MG63 (cell line): ENCODE measurements at regions not wholly inside any gene's neighbourhood (a gene's known extent, or its start where the extent isn't known, plus 50 kb on each side); places are given as distances from the start of the nearest gene placed in this dataset.

Experiments used
- DNase-seq: peaks from one replicate; pipeline ENCODE4 v3.0.0-alpha.2; 2020
- H3K27me3 ChIP-seq: fragments of 250-450 bp; sonication (Bioruptor Pico); 2 replicates; pipeline ENCODE4 v1.5.1; 2020; ENCODE audit warnings: mild to moderate bottlenecking, moderate library complexity
- H3K36me3 ChIP-seq: fragments of 250-450 bp; sonication (Bioruptor Pico); 2 replicates; pipeline ENCODE4 v1.5.1; 2020; ENCODE audit warnings: mild to moderate bottlenecking, moderate library complexity
- H3K4me3 ChIP-seq: fragments of 250-450 bp; sonication (Bioruptor Pico); 2 replicates; pipeline ENCODE4 v1.5.1; 2020; ENCODE audit warnings: mild to moderate bottlenecking, moderate library complexity
- H3K9me3 ChIP-seq: fragments of 250-450 bp; sonication (Bioruptor Pico); 2 replicates; pipeline ENCODE4 v1.5.1; 2020; ENCODE audit warnings: mild to moderate bottlenecking, moderate library complexity

GRCh38 chr13:111947026-111947810 lies 119.7 kb upstream of the SOX1 start:
- Histone ChIP-seq H3K9me3 (no peaks in the 10 kb centered on the region), H3K36me3 (no peaks in the 10 kb centered on the region), H3K4me3 (no peak overlapping the region), H3K27me3 (peaks cover 3% of the 10 kb centered on the region; the same call in 1 of the 2 replicates)
- DNase-seq: no peak

- no peaks in the 10 kb centered on the region for H3K9me3 ChIP-seq
- DNase-seq: no peak
Measured at GRCh38 chr13:111947876-111948275, 119.1 kb upstream of the SOX1 start.

GRCh38 chr13:111948281-111948680 lies 118.7 kb upstream of the SOX1 start:
- Histone ChIP-seq H3K4me3 (no peak overlapping the region), H3K9me3 (no peaks in the 10 kb centered on the region), H3K36me3 (no peaks in the 10 kb centered on the region), H3K27me3 (peaks cover 3% of the 10 kb centered on the region; the same call in 1 of the 2 replicates)
- DNase-seq: no peak

More at GRCh38 chr13:111947876-111948275, 119.1 kb upstream of the SOX1 start:
- H3K36me3 ChIP-seq: no peaks in the 10 kb centered on the region
- H3K4me3 ChIP-seq: no peak overlapping the region
- peaks cover 3% of the 10 kb centered on the region; the same call in 1 of the 2 replicates for H3K27me3 ChIP-seq

GRCh38 chr13:111948811-111949210 lies 118.1 kb upstream of the SOX1 start:
- no peak for DNase-seq
- no peaks in the 10 kb centered on the region for H3K36me3 ChIP-seq
- peaks cover 3% of the 10 kb centered on the region; the same call in 1 of the 2 replicates for H3K27me3 ChIP-seq
- no peak overlapping the region for H3K4me3 ChIP-seq
- no peaks in the 10 kb centered on the region for H3K9me3 ChIP-seq

DNA sequence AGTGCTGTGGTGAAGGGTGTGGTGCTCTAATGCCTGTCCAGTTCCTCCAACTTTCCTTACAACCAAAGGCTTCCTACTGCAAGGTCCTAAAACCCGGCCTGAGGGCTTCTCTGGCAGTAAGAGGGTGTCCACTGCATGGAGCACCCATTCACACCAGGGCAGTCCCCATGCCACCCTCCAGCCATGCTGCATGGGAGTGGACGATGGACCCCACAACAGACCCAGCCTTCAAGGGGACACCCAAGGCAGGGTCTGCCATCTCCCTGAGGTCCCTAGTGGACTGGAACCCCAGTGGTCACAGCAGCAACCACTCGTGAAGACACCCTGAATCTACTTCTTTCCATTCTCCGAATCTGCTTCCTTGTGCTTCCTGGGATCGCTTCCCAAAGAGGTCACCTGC lies 117.6 kb upstream of the SOX1 start:
- no peaks in the 10 kb centered on the region for H3K36me3 ChIP-seq
- no peaks in the 10 kb centered on the region for H3K9me3 ChIP-seq
- peaks cover 3% of the 10 kb centered on the region; the same call in 1 of the 2 replicates for H3K27me3 ChIP-seq
- DNase-seq: no peak
- no peak overlapping the region for H3K4me3 ChIP-seq

DNA sequence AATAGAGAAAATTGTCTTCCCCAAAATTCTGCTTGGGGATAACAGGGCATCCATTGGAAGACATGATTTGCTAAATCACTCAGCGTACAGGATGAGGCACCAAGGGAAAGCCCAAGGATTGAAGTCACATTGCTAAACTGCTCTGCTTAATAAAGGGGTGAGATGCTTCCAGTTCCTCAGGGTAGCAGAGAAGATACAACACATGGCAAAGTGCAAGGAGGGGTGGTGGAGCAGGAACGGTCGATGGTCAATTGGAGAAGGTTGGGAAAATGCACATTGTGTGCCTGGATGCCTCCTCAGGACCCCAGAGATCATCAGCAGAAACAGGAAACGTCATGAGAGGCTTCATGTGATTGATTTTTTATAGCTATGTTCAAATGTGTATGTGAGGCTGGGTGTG lies 116.3 kb upstream of the SOX1 start:
- no peak for DNase-seq
- Histone ChIP-seq H3K36me3 (no peaks in the 10 kb centered on the region), H3K4me3 (no peak overlapping the region), H3K27me3 (peaks cover 3% of the 10 kb centered on the region; the same call in 1 of the 2 replicates), H3K9me3 (no peaks in the 10 kb centered on the region)

- H3K4me3 ChIP-seq: no peak overlapping the region
- no peaks in the 10 kb centered on the region for H3K9me3 ChIP-seq
- H3K27me3 ChIP-seq: peaks cover 2% of the 10 kb centered on the region; the same call in 1 of the 2 replicates
- H3K36me3 ChIP-seq: no peaks in the 10 kb centered on the region
- no peak for DNase-seq
Measured at GRCh38 chr13:111952032-111952431, 114.9 kb upstream of the SOX1 start.

GRCh38 chr13:111952814-111953213 lies 114.1 kb upstream of the SOX1 start:
- Histone ChIP-seq H3K27me3 (no peaks in the 10 kb centered on the region; the same call in 1 of the 2 replicates), H3K4me3 (no peak overlapping the region), H3K9me3 (no peaks in the 10 kb centered on the region), H3K36me3 (no peaks in the 10 kb centered on the region)
- DNase-seq: no peak

DNA sequence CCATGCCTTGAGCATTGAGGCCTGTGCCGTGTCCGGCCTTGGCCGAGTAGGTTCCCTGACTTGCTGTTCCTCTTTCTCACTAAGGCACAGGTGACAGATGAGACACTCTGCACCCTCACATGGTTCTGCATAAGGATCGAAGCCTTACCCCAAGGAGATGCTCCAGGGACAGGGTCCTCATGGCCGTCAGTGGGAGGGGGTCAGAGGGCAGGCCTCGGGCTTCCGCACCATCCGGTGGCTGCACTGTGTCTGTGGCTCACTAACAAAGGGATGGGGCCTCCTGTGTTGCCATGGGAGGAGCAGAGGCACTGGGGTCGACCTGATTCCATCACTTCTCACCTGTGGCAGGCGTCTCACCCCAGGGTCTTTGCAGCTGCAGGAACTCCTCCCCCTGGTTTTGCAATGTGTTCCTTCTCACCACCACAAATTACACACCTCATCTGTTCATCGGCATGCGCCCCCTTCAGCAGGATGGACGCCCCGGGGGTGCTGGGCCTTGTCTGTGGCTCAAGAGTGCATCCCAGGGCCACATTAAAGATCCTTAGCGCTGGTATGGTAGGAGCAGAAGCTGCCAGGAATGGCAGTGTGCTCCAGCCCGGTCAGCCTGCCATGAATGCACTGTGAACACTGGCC lies 113.3 kb upstream of the SOX1 start:
- Histone ChIP-seq H3K4me3 (no peak overlapping the region), H3K9me3 (no peaks in the 10 kb centered on the region), H3K27me3 (no peaks in the 10 kb centered on the region; the same call in 1 of the 2 replicates), H3K36me3 (no peaks in the 10 kb centered on the region)
- DNase-seq: no peak

DNA sequence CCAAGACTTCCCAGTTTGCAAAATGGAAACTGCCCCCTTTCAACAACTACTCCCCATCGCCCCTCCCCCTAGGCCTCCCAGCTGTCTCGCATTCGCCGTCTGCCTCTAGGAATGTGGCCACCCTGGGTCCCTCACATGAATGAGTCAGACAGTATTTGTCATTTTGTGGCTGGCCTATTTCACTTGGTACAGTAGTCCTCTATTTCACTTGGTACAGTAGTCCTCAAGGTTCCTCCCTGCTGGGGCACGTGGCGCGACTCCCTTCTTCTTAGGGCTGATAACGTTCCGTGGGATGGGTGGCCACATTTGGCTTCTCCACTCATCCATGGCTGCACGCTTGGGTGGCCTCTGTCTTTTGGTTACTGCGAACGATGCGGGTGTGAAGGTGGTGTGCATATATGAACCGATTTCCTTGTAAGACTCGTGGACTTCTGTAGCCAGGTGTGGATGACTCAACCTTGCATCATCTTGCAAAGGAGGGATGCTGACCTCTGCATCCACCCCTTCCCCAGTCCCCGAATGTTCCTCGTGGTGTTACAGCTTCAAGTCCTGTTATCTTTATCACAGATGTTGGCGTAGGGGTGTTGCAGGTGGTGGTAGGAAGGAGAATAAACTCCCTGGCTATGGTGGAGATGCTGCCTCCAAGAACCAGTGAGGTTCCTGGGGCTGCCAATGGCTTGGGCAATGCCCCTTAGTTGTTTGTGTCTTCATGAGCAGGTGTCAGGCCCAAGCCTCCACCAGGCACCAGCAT lies 112.1 kb upstream of the SOX1 start:
- Histone ChIP-seq H3K36me3 (no peaks in the 10 kb centered on the region), H3K27me3 (no peaks in the 10 kb centered on the region; the same call in 1 of the 2 replicates), H3K9me3 (no peaks in the 10 kb centered on the region), H3K4me3 (no peak overlapping the region)
- DNase-seq: no peak

DNA sequence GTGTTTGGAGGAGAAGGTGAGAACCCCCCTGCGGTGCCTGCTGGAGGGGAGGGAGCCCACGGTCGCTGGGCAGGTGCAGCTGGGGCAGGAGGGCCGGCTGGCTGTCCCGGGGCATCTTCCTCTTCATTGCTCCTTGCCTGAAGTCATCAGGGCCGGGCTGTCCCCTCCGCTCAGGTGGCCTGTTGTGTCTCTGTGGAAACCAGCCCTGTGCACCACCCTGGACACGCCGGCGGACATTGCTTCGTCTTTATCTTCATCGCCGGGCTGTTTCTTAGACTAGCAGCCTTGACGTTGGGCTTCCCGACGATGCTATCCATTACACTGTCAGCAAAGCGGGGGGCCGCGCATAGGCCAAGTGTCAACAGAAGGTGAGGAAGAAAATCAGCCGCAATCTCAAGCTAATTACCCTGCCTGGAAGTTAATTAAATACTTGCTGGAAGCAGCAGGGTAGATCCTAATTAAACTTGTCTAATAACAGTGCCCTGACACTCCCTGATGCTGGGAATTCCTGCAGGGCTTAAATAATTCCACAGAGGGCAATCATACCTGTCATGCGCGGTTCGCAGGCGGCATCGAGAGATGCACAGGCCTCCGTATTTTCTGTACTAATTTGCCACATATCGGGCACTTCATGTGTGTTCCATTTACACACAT lies 111.4 kb upstream of the SOX1 start:
- no peaks in the 10 kb centered on the region for H3K36me3 ChIP-seq
- no peak overlapping the region for H3K4me3 ChIP-seq
- no peak for DNase-seq
- no peaks in the 10 kb centered on the region; the same call in 1 of the 2 replicates for H3K27me3 ChIP-seq
- H3K9me3 ChIP-seq: no peaks in the 10 kb centered on the region

DNA sequence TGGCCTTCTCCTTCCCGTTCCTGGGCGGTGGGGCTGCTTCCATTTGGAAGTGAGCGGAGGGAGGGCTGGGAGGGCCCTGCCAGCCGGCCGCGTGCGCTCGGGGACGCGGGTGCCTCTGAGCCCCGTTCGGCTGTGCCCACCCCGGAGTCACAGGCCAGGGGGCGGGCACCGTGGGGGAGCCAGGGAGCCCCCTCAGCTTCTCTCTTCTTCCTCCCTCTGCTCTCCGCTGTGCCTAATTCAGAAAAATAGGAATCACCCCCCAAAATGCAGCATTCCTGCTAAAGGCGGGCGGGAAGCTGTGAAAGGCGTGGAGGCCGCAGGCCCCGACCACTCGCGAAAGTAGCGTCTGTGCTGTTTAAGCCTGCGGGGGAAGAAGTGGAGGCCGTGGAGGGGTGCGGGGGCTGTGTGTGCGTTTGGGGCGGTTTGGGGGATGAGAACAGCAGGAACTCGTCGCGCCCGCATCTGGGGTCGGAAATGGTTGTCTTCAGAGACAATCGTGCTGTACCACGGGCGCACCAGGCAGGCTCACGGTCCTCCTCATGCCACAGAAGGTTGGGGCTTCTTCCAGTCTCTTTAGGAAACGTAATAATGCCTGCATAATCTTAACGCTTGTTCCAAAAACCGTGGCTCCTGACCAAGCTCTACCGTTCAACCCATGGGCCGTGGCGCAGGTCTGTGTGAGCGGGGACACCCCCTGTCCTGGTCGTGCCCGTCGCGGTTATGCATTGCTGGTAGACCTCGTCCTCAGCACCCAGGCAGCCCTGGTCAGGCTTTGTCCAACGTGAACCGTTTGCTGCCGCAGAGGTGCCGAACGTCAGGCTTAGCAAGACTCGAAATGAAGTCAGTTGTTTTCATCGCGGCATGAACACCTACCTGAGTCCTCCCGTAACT lies 110.4 kb upstream of the SOX1 start:
- no peaks in the 10 kb centered on the region; the same call in 1 of the 2 replicates for H3K27me3 ChIP-seq

DNA sequence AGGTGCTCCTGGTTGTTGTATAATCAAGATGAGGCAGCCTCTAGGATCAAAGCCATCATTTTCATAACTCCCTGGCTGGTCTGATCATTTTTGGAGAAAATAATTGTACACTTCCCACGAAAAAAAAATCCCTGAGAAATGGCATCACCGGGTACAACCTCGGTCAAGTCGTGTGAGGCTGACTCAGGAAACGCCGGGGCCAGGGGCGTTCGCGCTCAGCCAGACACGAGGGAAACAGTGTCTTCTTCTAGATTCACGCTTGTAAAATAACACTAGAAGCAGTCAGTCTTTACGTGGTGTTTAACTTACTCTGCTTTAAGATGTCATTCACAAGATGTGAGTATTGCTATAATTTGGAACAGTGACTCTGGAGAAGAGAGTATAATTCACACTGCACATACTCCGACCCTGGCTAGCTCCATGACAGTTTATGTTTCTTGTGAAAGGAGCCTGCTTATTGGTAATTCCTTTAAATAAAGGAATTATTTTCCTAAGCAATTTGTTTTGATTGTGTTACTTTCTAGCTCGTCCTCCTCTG lies 109.0 kb upstream of the SOX1 start:
- H3K27me3 ChIP-seq: no peaks in the 10 kb centered on the region; the same call in 1 of the 2 replicates
- no peaks in the 10 kb centered on the region for H3K36me3 ChIP-seq
- no peaks in the 10 kb centered on the region for H3K9me3 ChIP-seq
- no peak overlapping the region for H3K4me3 ChIP-seq
- no peak for DNase-seq

More for the DNA sequence above, 110.4 kb upstream of the SOX1 start:
- no peak overlapping the region for H3K4me3 ChIP-seq
- H3K9me3 ChIP-seq: no peaks in the 10 kb centered on the region
- DNase-seq: no peak
- no peaks in the 10 kb centered on the region for H3K36me3 ChIP-seq

- Histone ChIP-seq H3K36me3 (no peaks in the 10 kb centered on the region), H3K4me3 (no peak overlapping the region), H3K9me3 (no peaks in the 10 kb centered on the region), H3K27me3 (no peaks in the 10 kb centered on the region; the same call in 1 of the 2 replicates)
- DNase-seq: no peak
Measured at GRCh38 chr13:111958612-111959395, 108.1 kb upstream of the SOX1 start.
